ENCODE measurements at regions not wholly inside any gene's neighbourhood (a gene's known extent, or its start where the extent isn't known, plus 50 kb on each side); places are given as distances from the start of the nearest gene placed in this dataset.

DNA sequence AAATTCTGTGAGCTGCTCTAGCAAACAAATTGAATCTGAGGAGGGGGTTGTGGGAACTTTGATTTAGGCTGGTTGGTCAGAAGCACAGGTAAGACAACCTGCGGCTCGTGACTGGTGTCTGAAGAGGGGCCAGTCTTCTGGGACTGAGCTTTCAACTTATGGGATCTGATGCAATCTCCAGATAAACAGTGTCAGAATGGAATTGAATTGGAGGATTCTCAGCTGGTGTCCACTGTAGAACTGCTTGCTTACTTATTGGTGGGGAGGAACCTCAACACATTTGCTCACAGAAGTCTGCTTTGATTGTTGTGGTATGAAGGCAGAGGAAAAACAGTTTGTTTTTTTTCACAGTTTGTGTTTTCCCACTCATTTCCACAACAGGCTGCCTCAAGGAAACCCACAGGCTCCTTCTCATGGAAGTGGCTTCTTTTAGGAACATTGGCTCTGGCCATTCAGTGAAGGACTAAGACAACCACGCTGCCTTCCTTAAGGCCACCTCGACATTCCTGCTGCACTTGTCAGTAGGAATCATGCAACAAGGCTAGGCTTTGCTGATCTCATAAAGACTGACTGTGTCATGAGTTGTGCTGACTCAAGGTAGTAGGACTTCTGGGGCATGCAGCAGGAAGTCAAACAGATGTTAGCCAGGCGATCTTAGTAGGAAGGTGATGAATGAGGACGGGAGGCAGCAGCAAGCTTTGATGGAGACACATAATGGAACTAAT, 104.7 kb downstream of the TSN start:
- ChIA-PET CTCF (no interaction called here), POLR2A (no interaction called here)

DNA sequence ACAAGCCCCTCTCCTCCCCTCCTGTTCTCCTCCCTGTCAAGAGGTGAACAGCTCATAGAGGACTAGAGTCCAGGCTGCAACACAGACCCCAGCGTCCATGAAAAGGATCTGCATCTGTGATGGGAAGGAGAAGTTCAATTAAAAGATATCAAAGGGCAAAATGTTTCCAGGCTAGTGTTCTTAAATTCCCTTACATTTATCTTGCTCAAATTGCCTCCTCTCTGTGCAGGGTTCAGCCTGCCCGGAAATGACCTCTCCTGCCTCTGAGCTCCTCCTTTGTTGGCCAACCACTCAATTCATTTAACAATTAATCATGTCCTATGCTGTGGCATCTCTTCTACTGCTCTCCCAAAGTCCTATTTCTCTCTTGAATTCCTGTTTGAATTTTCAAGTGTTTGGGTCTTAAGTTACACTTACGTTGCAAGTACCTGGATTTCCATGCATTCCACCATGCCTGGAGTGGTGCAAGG, 105.3 kb downstream of the TSN start:
- POLR2A ChIA-PET, result no interaction called here

DNA sequence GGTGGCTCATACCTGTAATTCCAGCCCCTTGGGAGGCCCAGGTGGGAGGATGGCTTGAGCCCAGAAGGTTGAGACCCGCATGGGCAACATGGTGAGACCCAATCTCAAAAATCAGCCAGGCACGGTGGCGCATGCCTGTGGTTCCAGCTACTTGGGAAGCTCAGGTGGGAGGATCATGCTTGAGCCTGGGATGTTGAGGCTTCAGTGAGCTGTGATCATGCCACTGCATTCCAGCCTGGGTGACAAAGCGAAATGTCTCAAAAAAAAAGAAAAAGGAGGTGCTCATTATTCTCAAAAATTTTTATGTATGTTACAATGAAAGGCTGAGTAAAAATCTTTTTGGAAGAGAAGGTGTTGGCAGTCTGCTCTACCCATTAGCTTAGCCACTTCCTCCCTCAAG, 106.8 kb downstream of the TSN start:
- CTCF ChIA-PET, result no interaction called here
- POLR2A ChIA-PET, result no interaction called here

More for the DNA sequence above, 105.3 kb downstream of the TSN start:
- CTCF ChIA-PET, result no interaction called here

DNA sequence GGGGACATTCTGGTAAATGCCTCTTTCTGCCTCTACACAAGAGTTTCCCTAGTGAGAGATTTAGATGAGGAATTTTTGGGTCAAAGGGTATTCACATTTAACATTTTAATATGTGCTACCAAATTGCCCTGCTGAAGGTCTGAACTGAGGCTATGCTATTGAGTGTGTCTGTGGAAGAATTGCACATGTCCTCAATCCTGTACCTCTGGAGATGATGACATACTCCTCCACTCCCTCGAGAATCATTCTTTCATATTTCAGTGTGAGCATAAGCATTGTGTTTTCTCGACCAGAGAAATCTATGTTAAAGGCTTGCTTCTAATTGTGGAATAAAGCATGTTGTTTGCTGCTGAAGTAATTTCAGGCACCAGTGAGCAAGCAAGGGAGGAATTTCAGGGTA, 110.5 kb downstream of the TSN start:
- CTCF ChIA-PET, result no interaction called here
- POLR2A ChIA-PET, result no interaction called here

DNA sequence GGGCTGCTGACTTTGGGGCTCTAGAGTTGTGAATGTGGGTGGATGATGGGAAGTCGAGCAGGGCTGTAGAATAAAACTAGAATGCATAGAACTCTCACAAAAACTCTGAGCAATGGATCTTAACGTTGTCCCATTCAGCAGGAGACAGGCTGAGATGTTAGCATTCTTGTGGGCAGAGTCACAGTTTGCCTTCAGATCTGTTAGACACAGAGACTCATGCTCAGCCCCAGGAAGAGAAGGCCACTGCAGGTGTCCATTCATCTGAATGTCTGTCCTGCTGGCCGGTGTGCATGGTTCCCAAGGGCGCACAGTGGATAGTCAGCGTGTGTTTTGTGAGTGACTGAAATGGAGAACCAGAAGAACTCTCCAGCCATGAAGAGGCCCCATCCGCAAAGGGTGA, 111.3 kb downstream of the TSN start:
- POLR2A ChIA-PET, result no interaction called here
- CTCF ChIA-PET, result no interaction called here

DNA sequence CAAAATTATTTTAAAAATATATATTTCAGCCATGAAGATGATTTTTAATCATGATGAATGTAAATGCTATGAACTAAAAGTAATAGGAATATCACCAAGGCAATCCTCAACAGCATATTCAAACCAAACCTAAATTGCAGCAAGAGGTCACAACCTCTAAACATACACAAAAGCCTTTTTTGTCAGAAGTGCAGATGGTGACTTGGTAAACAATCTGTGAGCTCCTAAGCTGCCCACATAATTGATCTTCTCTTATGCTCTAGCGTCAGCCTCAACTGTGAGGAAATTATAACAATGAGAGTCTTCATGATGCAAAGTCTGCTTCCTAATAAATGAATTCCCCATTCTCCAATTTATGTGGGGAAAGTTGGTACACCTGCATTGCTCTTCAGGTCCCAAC, 113.2 kb downstream of the TSN start:
- CTCF ChIA-PET, result no interaction called here
- POLR2A ChIA-PET, result no interaction called here

DNA sequence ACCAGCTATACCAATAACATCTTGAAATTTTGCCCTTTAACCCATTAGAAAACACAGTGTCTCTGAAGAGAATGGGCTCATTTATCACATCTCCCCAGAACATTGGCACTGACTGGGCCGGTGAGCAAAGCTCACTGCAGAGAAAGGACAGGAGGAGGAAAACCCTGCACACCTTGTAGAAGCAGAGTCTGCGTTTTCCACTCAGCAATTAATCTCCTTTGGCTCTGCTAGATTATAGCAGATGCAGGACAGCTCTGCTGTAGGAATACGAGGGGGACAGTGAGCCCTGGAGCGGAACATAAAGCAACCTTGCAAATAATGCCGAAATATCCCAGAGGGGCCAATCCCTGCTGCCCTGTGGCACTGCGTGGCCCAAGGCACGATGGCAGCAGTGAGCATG, 113.9 kb downstream of the TSN start:
- POLR2A ChIA-PET, result no interaction called here
- CTCF ChIA-PET, result no interaction called here

DNA sequence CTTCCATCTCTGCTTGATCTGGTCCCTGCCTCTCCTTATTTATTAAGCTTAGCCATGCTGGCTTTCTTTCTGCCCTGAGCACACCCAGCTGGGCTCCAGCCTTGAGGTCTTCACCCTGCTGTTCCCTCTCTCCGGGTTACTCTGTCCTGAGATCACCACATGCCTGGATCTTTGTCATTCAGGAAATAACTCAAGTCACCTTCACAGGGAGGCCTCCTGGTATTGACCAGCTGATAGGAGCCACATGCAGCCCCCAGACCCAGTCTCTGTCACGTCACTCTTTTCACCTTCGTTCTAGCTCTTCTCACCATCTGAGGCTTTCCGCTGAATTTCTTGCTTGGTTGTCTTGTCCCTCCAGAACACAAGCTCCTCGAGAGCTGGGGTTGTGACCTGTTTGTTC, 114.4 kb downstream of the TSN start:
- POLR2A ChIA-PET, result no interaction called here
- CTCF ChIA-PET, result no interaction called here

DNA sequence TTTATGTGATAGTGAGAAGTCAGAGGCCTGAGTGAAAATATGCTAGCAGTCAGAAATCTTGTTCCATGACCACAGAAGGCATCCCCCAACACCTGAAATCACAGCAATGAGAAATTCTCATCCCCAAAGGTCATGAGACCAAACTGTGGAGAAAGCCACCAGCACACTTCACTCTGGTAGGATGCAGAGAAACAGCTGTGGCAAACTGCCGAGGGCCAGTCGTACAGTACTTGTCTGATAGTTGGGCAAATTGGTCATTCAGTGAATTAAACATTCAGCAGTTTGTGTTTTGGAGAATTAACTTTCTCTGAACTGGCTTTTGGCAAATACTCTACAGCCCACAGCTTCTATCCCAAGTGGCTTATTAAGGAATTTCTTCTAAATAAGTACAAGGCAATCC, 117.2 kb downstream of the TSN start:
- CTCF ChIA-PET, result no interaction called here
- POLR2A ChIA-PET, result no interaction called here

DNA sequence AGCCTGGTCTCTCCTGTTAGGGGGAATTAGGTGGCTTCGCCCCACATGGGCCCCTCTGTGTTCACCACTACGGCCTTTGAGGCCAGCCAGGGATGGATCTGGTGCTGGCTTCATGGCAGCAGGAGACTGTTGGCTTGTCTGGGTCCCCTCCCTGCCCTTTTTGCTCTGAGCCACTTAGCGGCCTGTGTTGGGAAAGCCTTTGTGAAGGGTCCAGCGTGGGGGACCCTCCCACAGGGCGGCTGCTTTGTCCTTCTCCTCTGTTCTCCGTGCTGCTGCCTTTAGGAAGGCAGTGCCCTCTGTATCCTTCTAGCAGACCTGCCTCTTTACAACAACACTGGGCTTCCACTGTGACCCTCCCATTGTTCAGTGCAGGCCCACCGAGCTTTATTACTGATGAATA, 118.4 kb downstream of the TSN start:
- ChIA-PET CTCF (no interaction called here), POLR2A (no interaction called here)

DNA sequence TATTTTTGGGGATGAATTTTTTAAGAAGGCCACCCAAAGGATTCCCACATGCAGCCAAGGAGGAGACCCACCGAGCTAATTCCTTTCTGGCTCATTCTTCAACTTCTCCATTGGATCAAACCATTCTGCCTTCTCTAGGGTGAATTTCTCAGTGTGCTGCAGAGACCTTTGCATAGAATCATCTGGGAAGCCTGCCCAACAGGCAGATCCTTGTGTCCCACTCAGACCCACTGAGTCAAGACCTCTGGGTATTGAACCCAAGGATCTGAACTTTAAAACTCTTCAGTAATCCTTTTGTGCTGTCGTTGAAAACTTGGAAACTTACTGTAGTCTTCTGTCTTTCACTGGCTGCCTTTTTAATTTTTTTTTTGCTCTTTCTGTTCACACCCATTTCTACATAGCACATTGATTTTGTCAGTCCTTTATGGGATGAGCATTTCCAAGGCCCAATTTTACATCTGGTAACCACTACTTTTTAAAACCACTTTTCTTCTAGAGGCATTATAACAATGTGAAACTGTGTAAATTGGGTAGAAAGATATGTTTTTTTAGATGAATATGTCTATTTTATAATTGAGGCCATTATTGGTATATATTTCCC, 120.2 kb downstream of the TSN start:
- POLR2A ChIA-PET, result no interaction called here

DNA sequence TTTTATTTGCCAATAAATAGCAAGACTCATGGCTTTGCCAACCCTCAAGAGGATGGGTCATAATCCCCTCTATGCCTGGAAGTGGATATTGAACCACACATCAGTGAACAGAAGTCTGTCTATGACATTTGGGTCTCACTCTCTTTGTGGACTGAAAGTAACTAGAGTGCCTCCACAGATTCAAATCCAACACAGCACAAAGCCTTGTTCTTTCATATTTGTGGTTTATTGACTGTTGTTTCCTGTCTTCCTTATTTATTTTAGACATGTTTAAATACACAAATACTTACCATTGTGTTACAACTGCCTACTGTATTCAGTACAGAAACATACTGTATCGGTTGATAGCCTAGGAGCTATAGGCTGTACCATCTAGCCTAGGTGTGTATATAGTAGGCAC, 121.9 kb downstream of the TSN start:
- ChIA-PET POLR2A (no interaction called here), CTCF (no interaction called here)

More for the DNA sequence above, 120.2 kb downstream of the TSN start:
- CTCF ChIA-PET, result no interaction called here

DNA sequence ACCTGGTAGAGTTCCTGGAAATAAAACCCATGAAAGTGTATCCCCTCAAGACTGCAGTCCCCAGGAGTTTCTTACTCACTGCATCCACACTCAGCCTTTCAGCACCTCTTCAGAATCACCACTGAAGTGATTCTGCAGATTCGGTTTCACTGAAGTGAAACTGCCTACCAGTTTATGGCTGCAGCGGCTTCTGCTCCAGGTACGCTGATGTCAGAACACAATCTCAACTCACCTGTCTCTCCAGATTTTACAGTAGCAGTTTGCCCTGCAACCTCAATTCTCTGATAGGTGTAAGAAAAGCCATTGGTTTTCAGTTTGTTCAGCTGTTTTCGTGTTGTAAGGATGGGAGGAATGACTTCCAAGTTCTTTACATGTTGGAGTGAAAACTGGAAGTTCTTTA, 124.8 kb downstream of the TSN start:
- ChIA-PET POLR2A (no interaction called here), CTCF (no interaction called here)

DNA sequence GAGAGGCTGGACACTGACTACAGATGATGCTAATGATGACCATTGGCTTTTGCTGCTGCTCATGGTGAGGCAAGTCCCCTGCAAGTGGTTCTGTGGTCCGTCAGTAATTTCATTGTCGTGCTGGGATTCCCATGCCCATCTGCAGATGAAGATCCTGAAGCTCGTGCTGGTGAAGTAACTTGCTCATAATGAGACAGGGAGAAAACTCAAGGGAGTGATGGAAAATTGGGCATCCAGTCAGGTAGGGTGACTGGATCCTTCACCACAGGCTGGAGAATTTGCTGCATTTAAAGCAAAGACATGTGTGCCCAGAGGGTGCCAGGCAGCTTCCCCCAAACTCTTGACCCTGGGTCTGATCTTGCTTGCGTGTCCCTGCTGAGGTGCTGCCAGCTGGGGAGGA, 125.6 kb downstream of the TSN start:
- ChIA-PET CTCF (no interaction called here), POLR2A (no interaction called here)

DNA sequence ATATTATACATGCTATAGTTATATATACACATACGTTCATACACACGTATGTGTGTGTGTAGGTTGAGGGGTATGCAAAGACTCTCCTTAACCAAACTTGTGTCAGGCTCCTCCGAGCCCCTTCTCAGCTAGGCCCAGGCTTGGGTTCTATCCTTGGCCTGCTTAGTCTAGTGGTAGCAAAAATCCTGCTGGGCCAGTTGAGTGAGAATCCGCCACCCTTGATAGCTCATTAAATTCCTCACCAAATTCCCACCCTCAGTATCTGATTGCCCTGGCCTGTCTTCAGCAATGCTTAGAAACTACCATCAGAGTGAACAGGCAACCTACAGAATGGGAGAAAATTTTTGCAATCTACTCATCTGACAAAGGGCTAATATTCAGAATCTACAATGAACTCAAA, 126.5 kb downstream of the TSN start:
- CTCF ChIA-PET, result no interaction called here

DNA sequence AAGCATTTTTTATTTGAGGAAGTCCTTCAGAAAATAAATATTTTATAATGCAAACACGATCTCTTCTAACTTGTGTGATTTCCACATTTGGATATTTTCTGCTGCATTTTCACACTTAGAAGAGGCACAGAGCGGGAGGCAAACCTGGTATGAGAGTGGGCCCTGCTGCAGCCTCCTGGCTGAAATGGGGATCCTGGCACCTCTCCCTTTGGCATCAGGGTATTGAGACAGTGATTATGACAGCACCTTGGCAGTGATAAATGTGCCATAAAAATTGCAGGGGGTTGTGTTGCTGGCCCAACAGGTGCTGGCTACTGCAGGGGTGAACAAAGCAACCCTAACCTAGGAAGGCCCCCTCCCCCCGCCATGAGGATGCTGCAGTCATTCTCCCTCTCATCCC, 128.6 kb downstream of the TSN start:
- CTCF ChIA-PET, result interaction anchor here (0.6 kb wide), 1 partner anchor 123 kb away, joined by 3 read pairs; no protein-coding TSS in a partner anchor

More for the DNA sequence above, 126.5 kb downstream of the TSN start:
- POLR2A ChIA-PET, result no interaction called here

DNA sequence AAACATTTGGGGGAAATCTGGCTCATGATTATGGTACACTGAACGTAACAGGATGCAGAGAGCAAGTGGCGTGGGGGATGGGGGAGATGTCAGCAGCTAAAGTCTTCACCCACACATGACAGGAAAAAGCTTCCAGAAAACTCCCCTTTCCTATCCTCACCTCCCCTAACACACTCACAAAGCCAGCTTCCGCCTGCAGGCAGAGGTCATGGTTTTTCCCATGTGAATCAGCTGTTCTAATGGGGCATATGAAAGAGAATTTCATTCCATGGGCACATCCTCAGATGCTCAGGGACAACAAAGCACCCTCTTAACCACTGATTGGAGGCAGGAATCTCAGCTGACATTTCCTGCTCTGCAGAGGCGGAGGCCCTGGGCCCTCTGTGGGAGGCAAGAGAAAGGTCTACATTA, 129.1 kb downstream of the TSN start:
- POLR2A ChIA-PET, result no interaction called here
- CTCF ChIA-PET, result interaction anchor here (0.6 kb wide), 1 partner anchor 124 kb away, joined by 3 read pairs; no protein-coding TSS in a partner anchor

More for the DNA sequence above, 128.6 kb downstream of the TSN start:
- POLR2A ChIA-PET, result no interaction called here

DNA sequence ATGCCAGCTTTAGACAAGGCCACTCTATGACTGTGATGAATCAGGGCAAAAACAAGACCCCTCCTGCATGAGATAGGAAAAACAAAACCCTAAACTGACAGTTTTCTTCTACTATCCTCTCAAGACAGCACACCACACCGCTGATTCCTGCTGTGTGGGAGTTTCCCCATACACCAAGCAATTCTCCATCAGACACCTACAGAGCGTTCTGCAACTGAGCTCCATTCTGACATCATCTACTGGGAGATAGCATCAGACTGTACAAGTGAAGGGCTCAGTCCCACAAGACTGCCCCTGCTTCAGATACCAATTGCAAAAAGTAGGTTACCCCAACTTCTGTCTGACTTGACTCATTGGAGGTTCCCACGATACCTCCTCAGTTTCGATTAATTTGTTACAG, 130.6 kb downstream of the TSN start:
- CTCF ChIA-PET, result no interaction called here

DNA sequence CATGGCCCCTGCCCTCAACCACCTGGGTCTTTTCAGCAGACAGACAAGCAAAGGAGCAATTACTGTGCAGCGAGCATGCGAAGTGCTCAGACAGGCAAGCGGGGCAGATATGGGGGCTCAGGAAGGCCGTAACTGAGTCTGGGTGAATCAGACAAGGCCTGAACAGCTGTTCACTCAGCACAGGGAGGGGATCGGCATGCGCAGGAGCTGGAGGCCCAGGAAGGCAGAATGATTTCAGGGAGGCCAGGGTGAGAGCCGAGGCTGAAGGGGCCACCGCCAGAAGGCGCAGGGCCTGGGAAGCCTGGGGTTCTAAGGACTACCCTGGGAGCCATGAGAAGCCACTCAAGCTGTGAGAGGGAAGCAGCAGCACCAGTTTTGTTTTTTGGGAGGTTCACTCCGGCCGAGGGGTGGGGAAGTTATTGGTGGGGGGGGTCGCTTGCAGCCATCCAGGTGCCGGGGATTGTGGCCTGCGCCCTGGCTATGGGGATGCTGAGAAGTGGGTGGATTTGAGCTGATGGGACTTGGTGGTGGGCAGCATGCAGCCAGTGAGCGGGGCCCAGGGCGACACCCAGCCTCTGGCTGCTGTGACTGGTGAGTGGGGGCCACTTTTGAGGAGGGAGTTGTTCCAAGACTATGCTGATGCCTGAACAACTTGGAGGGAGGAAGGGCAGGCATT, 132.2 kb downstream of the TSN start:
- CTCF ChIA-PET, result interaction anchor here (0.6 to 1.0 kb wide), 2 partner anchors 40 to 246 kb away, joined by 4 to 5 read pairs; no protein-coding TSS in a partner anchor
- POLR2A ChIA-PET, result no interaction called here

More for the DNA sequence above, 130.6 kb downstream of the TSN start:
- POLR2A ChIA-PET, result no interaction called here

DNA sequence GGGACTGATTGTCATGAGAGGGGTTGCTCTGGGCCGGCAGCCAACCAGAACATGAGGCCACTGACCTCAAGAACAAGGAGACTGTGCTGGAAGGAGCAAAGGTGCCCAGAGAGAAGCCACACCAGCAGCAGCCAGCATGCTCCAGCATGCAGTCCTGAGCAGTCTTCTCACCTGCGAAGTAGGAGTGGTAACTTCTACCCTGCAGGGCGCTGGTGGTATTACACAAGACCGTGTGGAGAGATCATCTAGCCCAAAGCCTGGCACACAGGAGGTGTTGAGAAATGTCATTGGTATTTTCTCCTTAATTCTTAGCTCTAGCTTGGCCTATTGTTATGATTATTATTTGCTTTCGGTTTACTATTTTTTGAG, 132.7 kb downstream of the TSN start:
- POLR2A ChIA-PET, result no interaction called here
- CTCF ChIA-PET, result no interaction called here

DNA sequence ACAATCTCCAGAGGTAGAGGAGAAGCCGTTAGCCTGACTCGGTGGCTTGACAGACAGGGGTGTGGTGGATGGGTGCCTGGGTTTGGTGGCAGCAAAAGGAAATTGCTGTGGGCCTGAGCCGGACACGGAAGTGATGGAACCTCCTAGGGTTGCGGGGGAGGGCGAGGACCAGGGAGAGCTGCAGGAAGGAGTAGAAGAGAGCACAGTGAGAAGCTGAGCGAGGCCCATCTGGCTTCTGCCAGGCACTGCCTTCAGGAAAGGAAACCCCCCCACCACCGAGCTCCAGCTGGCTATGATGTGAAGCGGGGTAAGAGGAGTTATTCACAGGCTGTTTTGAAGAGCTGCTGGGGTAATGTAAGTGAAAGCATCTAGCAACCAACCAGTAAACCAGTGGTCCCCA, 134.6 kb downstream of the TSN start:
- POLR2A ChIA-PET, result no interaction called here
- CTCF ChIA-PET, result no interaction called here

Data from activated CD8-positive, alpha-beta memory T cell treated with anti-CD3 and anti-CD28 coated beads for 36 hours (primary cell).